HepG2 (cell line): ENCODE measurements at regions not wholly inside any gene's neighbourhood (a gene's known extent, or its start where the extent isn't known, plus 50 kb on each side); places are given as distances from the start of the nearest gene placed in this dataset.

Experiments used
- IRF1 ChIP-seq: sonication (generic); formaldehyde crosslinking; IDR thresholded peaks from 2 replicates; pipeline ENCODE4 v1.4.0; 2020; ENCODE audit warnings: low read depth, mild to moderate bottlenecking, missing genetic modification reagents
- ZBTB33 ChIP-seq: sonication (generic); formaldehyde crosslinking; IDR thresholded peaks from 2 replicates; pipeline ENCODE4 v1.4.0; 2020; ENCODE audit warnings: missing genetic modification reagents
- ZBTB7A ChIP-seq: sonication (generic); formaldehyde crosslinking; IDR thresholded peaks from 2 replicates; pipeline ENCODE4 v1.8.0; 2022; ENCODE audit warnings: mild to moderate bottlenecking, missing genetic modification reagents

- TF ChIP-seq ZBTB7A (no peak), IRF1 (CRISPR knock-in tag) (no peak), ZBTB33 (CRISPR knock-in tag) (no peak)
Measured at GRCh38 chr3:72510247-72510646, 338.0 kb downstream of the SHQ1 start.
